Gastroesophageal sphincter (tissue), 3 donors: ENCODE measurements at regions not wholly inside any gene's neighbourhood (a gene's known extent, or its start where the extent isn't known, plus 50 kb on each side); places are given as distances from the start of the nearest gene placed in this dataset.

Source experiments
- CTCF ChIP-seq, 4 experiments: fragments of 200-600 bp in 2 of 4; fragments of 450-650 bp in 2 of 4; sonication (generic) in 1 of 4; IDR thresholded peaks; one replicate each; pipeline ENCODE4 v1.5.1; 2017 to 2019; ENCODE audit warnings: antibody characterized with exemption in 4 of 4, mild to moderate bottlenecking in 2 of 4, moderate library complexity in 2 of 4
- EP300 ChIP-seq: sonication (generic); formaldehyde crosslinking; IDR thresholded peaks from one replicate; pipeline ENCODE4 v1.6.1; 2017; ENCODE audit warnings: antibody characterized with exemption, mild to moderate bottlenecking
- POLR2A ChIP-seq, 2 donors: fragments of 450-650 bp; IDR thresholded peaks; one replicate each; pipeline ENCODE4 v1.6.1; 2017; ENCODE audit warnings: antibody characterized with exemption in 2 of 2, mild to moderate bottlenecking in 2 of 2, moderate library complexity in 1 of 2
- POLR2AphosphoS5 ChIP-seq: sonication (generic); formaldehyde crosslinking; IDR thresholded peaks from one replicate; pipeline ENCODE4 v1.6.1; 2017; ENCODE audit warnings: antibody characterized with exemption

DNA sequence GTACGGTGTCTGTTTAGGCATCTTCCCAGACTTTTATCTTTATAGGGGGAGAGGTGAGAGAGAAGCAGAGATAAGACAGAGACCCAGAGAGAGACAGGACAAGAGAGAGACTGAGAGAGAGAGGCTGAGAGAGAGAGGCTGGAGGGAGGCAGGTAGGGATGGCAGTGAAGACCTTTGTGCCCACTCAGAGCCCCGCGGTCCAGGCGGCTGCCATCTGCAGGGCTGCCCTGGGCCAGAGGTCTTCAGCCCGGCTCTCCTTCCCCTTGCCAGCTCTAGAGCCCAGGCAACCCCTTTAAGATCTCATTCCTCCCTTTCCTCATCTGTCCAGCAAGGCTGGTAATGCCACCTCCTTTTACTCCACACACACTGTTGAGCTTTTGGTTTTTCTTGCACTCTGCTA, 610.0 kb downstream of the GALR1 start:
- TF ChIP-seq POLR2A (IDR thresholded peaks at IDR 0.05) (no peak), CTCF (IDR thresholded peaks at IDR 0.05) (no peak), POLR2AphosphoS5 (no peak), EP300 (no peak)
